HCT116 (cell line): ENCODE measurements at regions not wholly inside any gene's neighbourhood (a gene's known extent, or its start where the extent isn't known, plus 50 kb on each side); places are given as distances from the start of the nearest gene placed in this dataset.

Experiments used
- ATAC-seq: fragments of 200-7000 bp; cut with Tn5 transposase; 2 replicates; pipeline ENCODE4 v1.9.1; 2020; ENCODE audit warnings: mild to moderate bottlenecking, moderate library complexity
- BruUV-seq: library from RNA; stranded (reverse); fragments of 400-500 nt; replicated peaks from 2 replicates; lab custom pipeline; 2021; lab: Mats Ljungman, UMichigan
- CTCF ChIA-PET: fragments of 300-600 bp; sonication (Branson Sonifier 250); formaldehyde crosslinking; loops from one replicate; lab custom pipeline; 2021; ENCODE audit warnings: antibody characterized with exemption; lab: Charles Lee
- POLR2A ChIA-PET: fragments of 300-600, 350-600 bp; sonication (Branson Sonifier 250); formaldehyde crosslinking; loops from one replicate; lab custom pipeline; 2021; ENCODE audit warnings: antibody characterized with exemption; lab: Charles Lee
- RAD21 ChIA-PET, 2 experiments: fragments of 300-600 bp; sonication (Branson Sonifier 250); formaldehyde crosslinking; loops; one replicate each; lab custom pipeline; 2023; ENCODE audit warnings: low total read pairs in 2 of 2; ENCODE audit not compliant: uncharacterized antibody in 2 of 2, unreplicated experiment in 2 of 2, low non-redundant PET in 1 of 2; lab: Charles Lee
- DNase-seq: peaks from one replicate; pipeline ENCODE4 v3.0.0-alpha.2; 2010; ENCODE audit warnings: low read depth, low spot score
- H2AFZ ChIP-seq: fragments of 200-600 bp; shearing (Covaris generic), sonication (generic); 2 replicates; pipeline ENCODE4 v1.6.1; 2017; ENCODE audit warnings: low read depth, mixed run types, mixed read lengths, antibody characterized with exemption, low read length; ENCODE audit not compliant: poor library complexity, severe bottlenecking
- H3K27ac ChIP-seq: 2 replicates; pipeline ENCODE4 v1.5.1; 2012; ENCODE audit warnings: low read depth, low read length
- H3K27me3 ChIP-seq: fragments of 200-600 bp; sonication (generic); 2 replicates; pipeline ENCODE4 v1.6.1; 2016; ENCODE audit warnings: mixed run types, low read length, mixed read lengths; ENCODE audit not compliant: insufficient read depth
- H3K36me3 ChIP-seq, 2 experiments: fragments of 200-500 bp in 1 of 2; fragments of 200-600 bp in 1 of 2; sonication (Bioruptor generic) in 1 of 2; sonication (generic) in 1 of 2; 2 replicates each; pipeline versions ENCODE4 v1.5.1 to v1.6.1; 2014 to 2016; ENCODE audit warnings: low read length in 2 of 2, inconsistent platforms in 1 of 2, mixed read lengths in 1 of 2, mixed run types in 1 of 2; ENCODE audit not compliant: insufficient read depth in 2 of 2, control insufficient read depth in 1 of 2
- H3K4me1 ChIP-seq, 2 experiments: fragments of 200-600 bp in 1 of 2; sonication (generic) in 1 of 2; 2 replicates each; pipeline versions ENCODE4 v1.5.1 to v1.6.1; 2012 to 2017; ENCODE audit warnings: low read length in 2 of 2, inconsistent platforms in 1 of 2, mild to moderate bottlenecking in 1 of 2, mixed read lengths in 1 of 2, mixed run types in 1 of 2, moderate library complexity in 1 of 2; ENCODE audit not compliant: insufficient read depth in 2 of 2, control insufficient read depth in 1 of 2
- H3K4me2 ChIP-seq: fragments of 200-600 bp; sonication (generic); 2 replicates; pipeline ENCODE4 v1.6.1; 2017; ENCODE audit warnings: mixed run types, low read length, mixed read lengths
- H3K4me3 ChIP-seq, 2 experiments: fragments of 200-600 bp in 1 of 2; sonication (generic) in 1 of 2; replicated peaks in 1 of 2; 2 replicates each; pipeline ENCODE4 v1.5.1; 2011 to 2016; ENCODE audit warnings: low read length in 2 of 2, control low read depth in 1 of 2, low read depth in 1 of 2, mild to moderate bottlenecking in 1 of 2, mixed read lengths in 1 of 2, mixed run types in 1 of 2
- H3K79me2 ChIP-seq: fragments of 200-600 bp; sonication (generic); 2 replicates; pipeline ENCODE4 v1.6.1; 2017; ENCODE audit warnings: mild to moderate bottlenecking, mixed run types, low read length, moderate library complexity, mixed read lengths; ENCODE audit not compliant: insufficient read depth
- H3K9ac ChIP-seq: fragments of 200-600 bp; sonication (generic); 2 replicates; pipeline ENCODE4 v1.6.1; 2016; ENCODE audit warnings: low read length, mixed read lengths
- H3K9me2 ChIP-seq: fragments of 200-600 bp; sonication (generic), shearing (Covaris generic); 2 replicates; pipeline ENCODE4 v1.6.1; 2017; ENCODE audit warnings: mixed run types, mild to moderate bottlenecking, moderate library complexity; ENCODE audit not compliant: insufficient read depth
- H3K9me3 ChIP-seq, 2 experiments: fragments of 200-500 bp in 1 of 2; fragments of 200-600 bp in 1 of 2; sonication (Bioruptor generic) in 1 of 2; sonication (generic) in 1 of 2; 2 replicates each; pipeline ENCODE4 v1.6.1; 2014 to 2017; ENCODE audit warnings: low read length in 2 of 2, mixed read lengths in 2 of 2, inconsistent platforms in 1 of 2, low read depth in 1 of 2, mild to moderate bottlenecking in 1 of 2, mixed run types in 1 of 2, moderate library complexity in 1 of 2; ENCODE audit not compliant: control insufficient read depth in 1 of 2, insufficient read depth in 1 of 2
- H4K20me1 ChIP-seq: fragments of 200-600 bp; sonication (generic), shearing (Covaris generic); 2 replicates; pipeline ENCODE4 v1.6.1; 2017; ENCODE audit warnings: mixed run types, mild to moderate bottlenecking, moderate library complexity; ENCODE audit not compliant: insufficient read depth
- EGR1 ChIP-seq: IDR thresholded peaks from 2 replicates; pipeline ENCODE4 v1.6.1; 2012; ENCODE audit warnings: low read depth
- EZH2 ChIP-seq: fragments of 200-600 bp; sonication (generic); IDR thresholded peaks from 2 replicates; pipeline ENCODE4 v1.6.1; 2017; ENCODE audit warnings: antibody characterized with exemption, mixed run types
- EZH2phosphoT487 ChIP-seq: fragments of 200-600 bp; IDR thresholded peaks from 2 replicates; pipeline ENCODE4 v1.6.1; 2018; ENCODE audit warnings: antibody characterized with exemption, borderline replicate concordance
- POLR2AphosphoS5 ChIP-seq: IDR thresholded peaks from 2 replicates; pipeline ENCODE4 v1.6.1; 2011; ENCODE audit warnings: mild to moderate bottlenecking, low read depth, low read length, moderate library complexity
- RAD21 ChIP-seq: IDR thresholded peaks from 2 replicates; pipeline ENCODE4 v1.6.1; 2012; ENCODE audit warnings: low read depth, mild to moderate bottlenecking
- REST ChIP-seq: IDR thresholded peaks from 2 replicates; pipeline ENCODE4 v1.6.1; 2012; ENCODE audit warnings: low read depth
- SIN3A ChIP-seq: IDR thresholded peaks from 2 replicates; pipeline ENCODE4 v1.6.1; 2012; ENCODE audit warnings: low read depth
- SP1 ChIP-seq: IDR thresholded peaks from 2 replicates; pipeline ENCODE4 v1.6.1; 2012; ENCODE audit warnings: low read depth
- SRF ChIP-seq: IDR thresholded peaks from 2 replicates; pipeline ENCODE4 v1.6.1; 2012; ENCODE audit warnings: low read depth
- YY1 ChIP-seq: IDR thresholded peaks from 2 replicates; pipeline ENCODE4 v1.6.1; 2011; ENCODE audit warnings: low read length, low read depth, moderate library complexity, mild to moderate bottlenecking; ENCODE audit not compliant: insufficient replicate concordance; ENCODE audit errors: extremely low read depth
- ZBTB33 ChIP-seq: IDR thresholded peaks from 2 replicates; pipeline ENCODE4 v1.6.1; 2011; ENCODE audit warnings: mild to moderate bottlenecking, low read length, moderate library complexity; ENCODE audit not compliant: insufficient replicate concordance; ENCODE audit errors: extremely low read depth
- ZNF274 ChIP-seq: fragments of 200-500 bp; sonication (Bioruptor generic); IDR thresholded peaks from 2 replicates; pipeline ENCODE4 v1.6.1; 2014; ENCODE audit warnings: mild to moderate bottlenecking, low read depth, low read length, inconsistent platforms
- intact Hi-C: fragments of 100-400 bp; cut with micrococcal nuclease; formaldehyde crosslinking; loops from 2 replicates; pipeline ENCODE4 v1.10.0; 2022
- TF ChIP-seq, protein P1 (sequence below), 3 experiments: fragments of 200-600 bp in 1 of 3; sonication (generic) in 1 of 3; IDR thresholded peaks in 2 of 3; conservative IDR thresholded peaks in 1 of 3; 2 replicates each; pipeline ENCODE4 v1.5.1; 2012 to 2017; ENCODE audit warnings: low read depth in 2 of 3, low read length in 2 of 3, antibody characterized with exemption in 1 of 3, borderline replicate concordance in 1 of 3, control low read depth in 1 of 3, mild to moderate bottlenecking in 1 of 3, mixed read lengths in 1 of 3, mixed run types in 1 of 3, moderate library complexity in 1 of 3; ENCODE audit not compliant: insufficient read depth in 1 of 3
- TF ChIP-seq, protein P2 (sequence below): IDR thresholded peaks from 2 replicates; pipeline ENCODE4 v1.6.1; 2012

DNA sequence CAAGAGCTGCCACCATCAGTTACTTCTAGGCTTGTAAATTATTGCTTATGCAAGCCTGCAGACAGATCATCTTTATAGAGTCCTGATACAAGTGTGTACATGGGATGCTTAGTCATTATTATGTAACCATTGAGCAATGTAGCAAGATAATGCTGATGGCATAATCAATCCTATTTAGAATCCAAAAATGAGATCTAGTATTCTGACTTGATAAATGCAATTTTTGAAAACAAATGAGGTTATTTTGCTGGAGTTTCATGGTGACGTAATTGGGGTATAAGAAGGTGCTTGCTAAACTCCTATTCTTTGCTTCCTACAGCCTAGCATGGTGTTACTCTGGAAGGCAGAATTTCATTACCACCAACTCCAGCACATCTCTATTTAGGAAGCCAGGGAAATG lies 801.7 kb upstream of the PRMT6 start:
- CTCF ChIA-PET: no interaction called here
- no peak overlapping the region for H3K27ac ChIP-seq
- H3K9me2 ChIP-seq: no peaks in the 10 kb centered on the region
- no peak overlapping the region for H2AFZ ChIP-seq
- POLR2A ChIA-PET: no interaction called here
- no peak overlapping the region for H3K4me2 ChIP-seq
- H3K9me3 ChIP-seq: peaks cover 6 to 7% of the 10 kb centered on the region in 2 experiments; a peak in 2 of 4 replicates
- DNase-seq: no peak
- no peak overlapping the region for H3K9ac ChIP-seq
- no peak overlapping the region for H3K4me3 ChIP-seq
- no peaks in the 10 kb centered on the region for H3K79me2 ChIP-seq
- no peaks in the 10 kb centered on the region for H3K27me3 ChIP-seq
- TF ChIP-seq SP1 (no peak), SIN3A (no peak), ZBTB33 (no peak), YY1 (no peak), EZH2phosphoT487 (no peak), EZH2 (no peak), REST (no peak), POLR2AphosphoS5 (no peak), SRF (no peak), ZNF274 (no peak), RAD21 (no peak), EGR1 (no peak)
- TF ChIP-seq, protein P1, sequence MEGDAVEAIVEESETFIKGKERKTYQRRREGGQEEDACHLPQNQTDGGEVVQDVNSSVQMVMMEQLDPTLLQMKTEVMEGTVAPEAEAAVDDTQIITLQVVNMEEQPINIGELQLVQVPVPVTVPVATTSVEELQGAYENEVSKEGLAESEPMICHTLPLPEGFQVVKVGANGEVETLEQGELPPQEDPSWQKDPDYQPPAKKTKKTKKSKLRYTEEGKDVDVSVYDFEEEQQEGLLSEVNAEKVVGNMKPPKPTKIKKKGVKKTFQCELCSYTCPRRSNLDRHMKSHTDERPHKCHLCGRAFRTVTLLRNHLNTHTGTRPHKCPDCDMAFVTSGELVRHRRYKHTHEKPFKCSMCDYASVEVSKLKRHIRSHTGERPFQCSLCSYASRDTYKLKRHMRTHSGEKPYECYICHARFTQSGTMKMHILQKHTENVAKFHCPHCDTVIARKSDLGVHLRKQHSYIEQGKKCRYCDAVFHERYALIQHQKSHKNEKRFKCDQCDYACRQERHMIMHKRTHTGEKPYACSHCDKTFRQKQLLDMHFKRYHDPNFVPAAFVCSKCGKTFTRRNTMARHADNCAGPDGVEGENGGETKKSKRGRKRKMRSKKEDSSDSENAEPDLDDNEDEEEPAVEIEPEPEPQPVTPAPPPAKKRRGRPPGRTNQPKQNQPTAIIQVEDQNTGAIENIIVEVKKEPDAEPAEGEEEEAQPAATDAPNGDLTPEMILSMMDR (IDR thresholded peaks at IDR 0.05 in 2 of 3, conservative IDR thresholded peaks at IDR 0.05 in 1 of 3; ENCODE audit: borderline replicate concordance in 1 of 3, insufficient read depth in 1 of 3, low read depth in 2 of 3, low read length in 2 of 3): no peak
- TF ChIP-seq, protein P2, sequence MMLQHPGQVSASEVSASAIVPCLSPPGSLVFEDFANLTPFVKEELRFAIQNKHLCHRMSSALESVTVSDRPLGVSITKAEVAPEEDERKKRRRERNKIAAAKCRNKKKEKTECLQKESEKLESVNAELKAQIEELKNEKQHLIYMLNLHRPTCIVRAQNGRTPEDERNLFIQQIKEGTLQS: no peak
- TF ChIP-seq, all 23 proteins: peak for 0
- no TSS peak for BruUV-seq
- ATAC-seq: no peak
- intact Hi-C loops: no loop called here
- no peaks in the 10 kb centered on the region for H3K36me3 ChIP-seq
- H4K20me1 ChIP-seq: no peaks in the 10 kb centered on the region
- RAD21 ChIA-PET: no interaction called here
- H3K4me1 ChIP-seq: no peaks in the 10 kb centered on the region
